ENCODE measurements at regions not wholly inside any gene's neighbourhood (a gene's known extent, or its start where the extent isn't known, plus 50 kb on each side); places are given as distances from the start of the nearest gene placed in this dataset.

- no peak for TF ChIP-seq CTCF (IDR thresholded peaks at IDR 0.05; ENCODE audit: low read depth, low read length)
- no peak overlapping the region for H3K4me3 ChIP-seq (ENCODE audit: low read depth, low read length)
Measured at GRCh38 chr13:75196147-75196837, 285.7 kb downstream of the TBC1D4 start.

- H3K4me3 ChIP-seq (ENCODE audit: low read depth, low read length): no peak overlapping the region
- TF ChIP-seq CTCF (IDR thresholded peaks at IDR 0.05; ENCODE audit: low read depth, low read length): no peak
Measured at GRCh38 chr13:75195495-75196146, 286.3 kb downstream of the TBC1D4 start.

GRCh38 chr13:75194717-75195462 is 287.1 kb downstream of the TBC1D4 start:
- H3K4me3 ChIP-seq (ENCODE audit: low read depth, low read length): no peak overlapping the region
- no peak for TF ChIP-seq CTCF (IDR thresholded peaks at IDR 0.05; ENCODE audit: low read depth, low read length)

- H3K4me3 ChIP-seq (ENCODE audit: low read depth, low read length): no peak overlapping the region
- no peak for TF ChIP-seq CTCF (IDR thresholded peaks at IDR 0.05; ENCODE audit: low read depth, low read length)
Measured at GRCh38 chr13:75186379-75186778, 295.6 kb downstream of the TBC1D4 start.

GRCh38 chr13:75181906-75182305 is 300.1 kb downstream of the TBC1D4 start:
- TF ChIP-seq CTCF (IDR thresholded peaks at IDR 0.05; ENCODE audit: low read depth, low read length): no peak
- H3K4me3 ChIP-seq (ENCODE audit: low read depth, low read length): no peak overlapping the region

GRCh38 chr13:75180805-75181455 is 301.0 kb downstream of the TBC1D4 start:
- H3K4me3 ChIP-seq (ENCODE audit: low read depth, low read length): no peak overlapping the region
- TF ChIP-seq CTCF (IDR thresholded peaks at IDR 0.05; ENCODE audit: low read depth, low read length): no peak
